ENCODE measurements at regions not wholly inside any gene's neighbourhood (a gene's known extent, or its start where the extent isn't known, plus 50 kb on each side); places are given as distances from the start of the nearest gene placed in this dataset.

GRCh38 chr18:49669403-49669802, 107.5 kb downstream of the LIPG start:
- no peak for TF ChIP-seq POLR2AphosphoS5 (IDR thresholded peaks at IDR 0.05; ENCODE audit: low read depth, low read length)
- no peak for TF ChIP-seq FOXP2 (optimal IDR thresholded peaks at IDR 0.05; ENCODE audit: borderline replicate concordance, extremely low read depth, extremely low read length, insufficient read depth)
- TF ChIP-seq, protein P1, sequence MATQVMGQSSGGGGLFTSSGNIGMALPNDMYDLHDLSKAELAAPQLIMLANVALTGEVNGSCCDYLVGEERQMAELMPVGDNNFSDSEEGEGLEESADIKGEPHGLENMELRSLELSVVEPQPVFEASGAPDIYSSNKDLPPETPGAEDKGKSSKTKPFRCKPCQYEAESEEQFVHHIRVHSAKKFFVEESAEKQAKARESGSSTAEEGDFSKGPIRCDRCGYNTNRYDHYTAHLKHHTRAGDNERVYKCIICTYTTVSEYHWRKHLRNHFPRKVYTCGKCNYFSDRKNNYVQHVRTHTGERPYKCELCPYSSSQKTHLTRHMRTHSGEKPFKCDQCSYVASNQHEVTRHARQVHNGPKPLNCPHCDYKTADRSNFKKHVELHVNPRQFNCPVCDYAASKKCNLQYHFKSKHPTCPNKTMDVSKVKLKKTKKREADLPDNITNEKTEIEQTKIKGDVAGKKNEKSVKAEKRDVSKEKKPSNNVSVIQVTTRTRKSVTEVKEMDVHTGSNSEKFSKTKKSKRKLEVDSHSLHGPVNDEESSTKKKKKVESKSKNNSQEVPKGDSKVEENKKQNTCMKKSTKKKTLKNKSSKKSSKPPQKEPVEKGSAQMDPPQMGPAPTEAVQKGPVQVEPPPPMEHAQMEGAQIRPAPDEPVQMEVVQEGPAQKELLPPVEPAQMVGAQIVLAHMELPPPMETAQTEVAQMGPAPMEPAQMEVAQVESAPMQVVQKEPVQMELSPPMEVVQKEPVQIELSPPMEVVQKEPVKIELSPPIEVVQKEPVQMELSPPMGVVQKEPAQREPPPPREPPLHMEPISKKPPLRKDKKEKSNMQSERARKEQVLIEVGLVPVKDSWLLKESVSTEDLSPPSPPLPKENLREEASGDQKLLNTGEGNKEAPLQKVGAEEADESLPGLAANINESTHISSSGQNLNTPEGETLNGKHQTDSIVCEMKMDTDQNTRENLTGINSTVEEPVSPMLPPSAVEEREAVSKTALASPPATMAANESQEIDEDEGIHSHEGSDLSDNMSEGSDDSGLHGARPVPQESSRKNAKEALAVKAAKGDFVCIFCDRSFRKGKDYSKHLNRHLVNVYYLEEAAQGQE (IDR thresholded peaks at IDR 0.05; ENCODE audit: insufficient read depth in 1 of 2, low read depth in 2 of 2, low read length in 2 of 2), result no peak
- no peak; the same call in 1 of the 2 replicates for TF ChIP-seq SIN3A (IDR thresholded peaks at IDR 0.05; ENCODE audit: borderline replicate concordance, insufficient read depth, low read length)
- TF ChIP-seq TAF1 (IDR thresholded peaks at IDR 0.05; ENCODE audit: borderline replicate concordance, insufficient read depth, low read length), result no peak

DNA sequence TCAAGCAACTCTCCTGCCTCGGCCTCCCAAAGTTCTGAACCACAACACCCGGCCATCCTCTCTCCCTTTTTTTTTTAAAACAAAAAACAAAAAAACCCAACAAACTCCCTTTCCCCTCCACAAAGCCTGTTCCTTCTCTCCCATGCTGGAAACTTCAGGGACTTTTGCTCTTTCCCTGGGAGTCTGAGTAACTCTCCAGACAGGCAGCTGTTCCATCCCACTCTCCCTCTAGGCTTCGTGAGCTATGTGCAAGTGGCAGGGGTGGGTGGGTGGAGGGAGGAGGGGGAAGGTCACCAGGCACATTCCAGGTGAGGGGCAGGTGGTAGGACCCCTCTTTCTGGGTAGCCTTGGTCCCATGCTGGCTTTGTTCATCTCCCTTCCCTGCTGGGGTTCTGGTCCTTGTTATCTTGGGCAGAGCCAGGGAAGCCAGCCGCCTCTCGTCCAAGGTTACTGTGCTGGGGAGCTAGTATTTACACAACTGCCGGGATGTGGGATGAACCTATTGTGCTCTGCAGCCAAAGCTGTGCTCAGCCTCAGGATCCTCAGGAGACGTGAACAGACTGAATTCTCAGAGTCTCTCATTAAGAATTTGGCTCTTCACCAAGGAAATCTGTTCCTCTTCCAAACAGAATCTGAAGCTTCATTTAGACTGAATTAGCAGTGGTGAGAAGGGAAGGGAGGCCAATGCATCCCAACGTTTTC, 106.9 kb downstream of the LIPG start:
- TF ChIP-seq, protein P1 (IDR thresholded peaks at IDR 0.05; ENCODE audit: insufficient read depth in 1 of 2, low read depth in 2 of 2, low read length in 2 of 2), result peak in 1 of 2 experiments; percentile 52; a peak in 1 of 4 replicates
- no peak for TF ChIP-seq POLR2AphosphoS5 (IDR thresholded peaks at IDR 0.05; ENCODE audit: low read depth, low read length)
- TF ChIP-seq SIN3A (IDR thresholded peaks at IDR 0.05; ENCODE audit: borderline replicate concordance, insufficient read depth, low read length), result no peak; the same call in 1 of the 2 replicates
- TF ChIP-seq FOXP2 (optimal IDR thresholded peaks at IDR 0.05; ENCODE audit: borderline replicate concordance, extremely low read depth, extremely low read length, insufficient read depth), result peak; percentile 31
- no peak for TF ChIP-seq TAF1 (IDR thresholded peaks at IDR 0.05; ENCODE audit: borderline replicate concordance, insufficient read depth, low read length)

- TF ChIP-seq SIN3A (IDR thresholded peaks at IDR 0.05; ENCODE audit: borderline replicate concordance, insufficient read depth, low read length) (no peak), TAF1 (IDR thresholded peaks at IDR 0.05; ENCODE audit: borderline replicate concordance, insufficient read depth, low read length) (no peak), FOXP2 (optimal IDR thresholded peaks at IDR 0.05; ENCODE audit: borderline replicate concordance, extremely low read depth, extremely low read length, insufficient read depth) (no peak), POLR2AphosphoS5 (IDR thresholded peaks at IDR 0.05; ENCODE audit: low read depth, low read length) (no peak)
- TF ChIP-seq, protein P1 (IDR thresholded peaks at IDR 0.05; ENCODE audit: insufficient read depth in 1 of 2, low read depth in 2 of 2, low read length in 2 of 2), result no peak
Measured at GRCh38 chr18:49667462-49667861, 105.6 kb downstream of the LIPG start.

- no peak for TF ChIP-seq TAF1 (IDR thresholded peaks at IDR 0.05; ENCODE audit: borderline replicate concordance, insufficient read depth, low read length)
Measured at GRCh38 chr18:49666045-49666775, 104.4 kb downstream of the LIPG start.

DNA sequence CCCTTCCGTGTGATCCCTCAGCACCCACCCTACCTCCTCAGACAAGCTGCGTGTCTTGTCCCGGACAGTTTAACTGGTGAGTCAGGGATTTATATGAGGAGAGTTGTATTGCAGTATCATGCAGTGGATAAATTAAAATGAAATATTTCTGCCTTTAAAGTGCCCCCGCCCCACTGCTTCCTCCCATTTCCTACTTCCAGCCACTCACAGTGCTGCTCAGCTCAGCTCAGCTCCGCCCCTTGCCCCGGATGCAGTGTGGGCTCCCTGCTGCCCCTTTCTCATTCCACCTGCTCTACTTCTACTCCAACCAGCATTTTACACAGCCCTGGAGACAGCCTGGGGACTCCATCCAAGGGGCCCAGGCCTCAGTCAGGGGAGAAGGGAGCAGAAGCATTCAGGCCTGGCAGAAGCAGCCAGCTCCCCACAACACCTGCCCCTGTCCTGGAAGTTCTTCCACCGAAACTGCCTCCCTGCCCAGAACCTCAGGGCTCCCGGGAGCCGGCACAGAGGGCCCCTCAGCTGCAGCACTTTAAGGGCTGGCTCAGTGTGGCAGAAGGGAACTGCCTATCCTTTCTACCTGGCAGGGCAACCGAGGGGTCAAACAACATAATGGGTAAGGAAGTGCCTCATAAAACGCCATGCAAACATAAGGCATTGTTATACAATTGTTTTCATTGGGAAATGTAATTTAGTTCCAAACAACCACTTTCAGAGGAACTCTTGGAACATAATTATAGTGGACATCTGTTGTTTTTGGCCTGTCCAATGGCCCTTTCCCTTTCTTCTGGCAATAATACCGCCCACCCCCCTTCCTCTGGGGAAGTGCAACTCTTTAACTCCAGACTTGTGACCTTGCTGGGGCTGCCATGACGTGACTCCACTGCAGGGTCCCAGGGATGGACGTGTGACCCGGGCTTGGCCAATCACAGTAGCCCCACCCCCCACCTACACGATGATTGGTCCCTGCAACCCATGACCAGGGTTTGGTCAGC, 102.3 kb downstream of the LIPG start:
- TF ChIP-seq, protein P1 (IDR thresholded peaks at IDR 0.05; ENCODE audit: insufficient read depth in 1 of 2, low read depth in 2 of 2, low read length in 2 of 2), result peak in 1 of 2 experiments; percentile 24; a peak in 1 of 4 replicates
- TF ChIP-seq SIN3A (IDR thresholded peaks at IDR 0.05; ENCODE audit: borderline replicate concordance, insufficient read depth, low read length) (peak; percentile 78; the same call in 1 of the 2 replicates), FOXP2 (optimal IDR thresholded peaks at IDR 0.05; ENCODE audit: borderline replicate concordance, extremely low read depth, extremely low read length, insufficient read depth) (peak; percentile 11), TAF1 (IDR thresholded peaks at IDR 0.05; ENCODE audit: borderline replicate concordance, insufficient read depth, low read length) (peak; percentile 37; the same call in 1 of the 2 replicates), POLR2AphosphoS5 (IDR thresholded peaks at IDR 0.05; ENCODE audit: low read depth, low read length) (peak; percentile 36)

Data from PFSK-1 (cell line).